DMS153 (cell line): ENCODE measurements at regions not wholly inside any gene's neighbourhood (a gene's known extent, or its start where the extent isn't known, plus 50 kb on each side); places are given as distances from the start of the nearest gene placed in this dataset.
"Not testable (repeated sequence)": the region's sequence is repeated elsewhere in the genome, so short reads cannot be mapped to it uniquely, and the experiment has no call there.

Experiments
- DNase-seq: peaks from one replicate; lab custom pipeline; 2025; lab: John Stamatoyannopoulos, UW

DNA sequence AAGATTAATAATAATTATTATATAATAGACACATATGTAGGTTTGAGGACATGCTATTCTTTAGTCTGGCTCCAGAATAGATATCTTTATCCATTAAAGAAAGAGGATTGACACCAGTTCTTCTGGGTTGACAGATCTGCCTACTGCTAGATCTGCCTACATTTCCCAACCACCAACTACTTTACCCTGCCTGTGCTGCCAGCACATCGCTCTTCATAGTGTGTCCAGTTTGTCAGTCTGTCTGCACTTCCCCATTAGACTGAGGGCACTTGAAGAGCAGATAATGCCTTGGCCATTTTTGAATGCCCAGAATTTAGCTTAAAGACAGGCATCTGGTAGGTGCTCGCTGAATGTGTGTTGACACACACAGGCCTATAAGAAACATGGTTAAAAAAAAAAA, 910.1 kb upstream of the FAT3 start:
- no peak for DNase-seq

DNA sequence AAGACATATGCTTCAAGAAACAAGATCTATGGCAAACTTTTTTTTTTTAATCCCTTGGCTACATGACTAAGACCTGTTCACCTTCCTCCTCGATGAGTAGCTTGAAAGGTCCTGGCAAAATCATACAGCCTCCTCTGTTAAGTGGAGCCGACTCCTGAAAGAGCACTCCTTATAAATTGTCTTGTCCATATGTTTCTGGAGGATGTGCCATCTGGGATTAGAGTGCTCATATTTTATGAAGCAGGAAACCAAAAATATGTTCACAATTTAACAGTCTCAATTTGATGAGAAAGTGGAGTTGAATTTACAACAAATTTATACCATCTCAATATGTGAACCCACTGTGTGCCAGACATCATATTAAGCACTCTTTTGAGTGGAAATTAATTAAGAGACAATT, 912.1 kb upstream of the FAT3 start:
- DNase-seq, result no peak

DNA sequence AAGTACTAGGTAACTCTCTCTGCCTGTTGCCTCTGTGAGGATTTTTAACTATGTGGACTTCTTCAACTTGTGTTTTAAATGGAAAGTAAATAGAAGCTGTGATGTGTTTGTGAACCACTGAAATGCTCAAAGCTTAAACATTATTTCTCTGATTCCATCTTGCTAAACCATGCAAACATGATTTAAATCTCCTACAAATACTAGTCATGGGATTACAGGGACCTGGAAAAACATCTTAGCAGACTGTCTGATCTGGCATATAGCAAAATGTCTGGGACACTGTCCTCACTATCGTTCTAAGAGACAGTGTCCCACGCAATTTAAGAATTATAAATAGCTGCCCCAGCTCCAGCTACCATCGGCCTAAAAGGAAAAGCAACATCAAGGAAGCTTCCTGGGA, 914.5 kb upstream of the FAT3 start:
- no peak for DNase-seq

DNA sequence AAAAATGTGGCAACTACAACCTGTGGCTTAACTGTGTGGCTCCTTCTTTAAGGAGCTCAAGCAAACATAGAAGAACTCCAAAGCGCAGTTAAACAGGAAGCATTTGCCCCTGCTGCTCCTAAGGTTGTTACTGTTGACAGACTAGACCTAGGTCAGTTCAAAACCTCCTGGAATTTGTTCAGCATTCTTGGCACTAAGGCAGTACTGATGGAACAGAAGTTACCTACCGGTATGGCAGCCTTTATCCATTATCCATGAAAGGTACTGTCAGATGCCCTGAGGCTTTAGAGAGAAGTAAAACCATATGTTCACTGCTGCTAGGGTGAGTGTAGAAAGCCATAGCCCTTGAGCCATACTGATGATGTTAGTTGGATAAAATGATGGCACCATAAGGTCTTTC, 916.5 kb upstream of the FAT3 start:
- no peak for DNase-seq

DNA sequence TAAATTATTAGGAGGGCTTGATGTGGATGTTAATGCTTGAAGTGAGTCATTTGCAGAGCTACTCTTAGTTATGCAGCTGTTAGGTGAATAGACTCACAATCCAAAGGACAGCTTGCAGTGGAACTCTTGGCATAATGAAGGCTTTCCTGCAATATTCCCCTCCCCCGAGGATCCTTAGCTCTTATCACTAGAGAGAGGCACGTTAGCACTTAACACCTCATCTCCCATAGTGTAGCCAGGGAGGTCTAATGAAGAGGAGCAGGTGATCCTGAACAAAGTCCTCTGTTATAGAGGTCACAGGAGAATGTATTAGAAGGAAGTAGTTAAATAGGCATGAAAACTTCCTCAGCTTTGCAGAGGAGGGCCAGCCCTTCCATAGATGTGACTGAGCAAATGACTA, 919.2 kb upstream of the FAT3 start:
- no peak for DNase-seq

DNA sequence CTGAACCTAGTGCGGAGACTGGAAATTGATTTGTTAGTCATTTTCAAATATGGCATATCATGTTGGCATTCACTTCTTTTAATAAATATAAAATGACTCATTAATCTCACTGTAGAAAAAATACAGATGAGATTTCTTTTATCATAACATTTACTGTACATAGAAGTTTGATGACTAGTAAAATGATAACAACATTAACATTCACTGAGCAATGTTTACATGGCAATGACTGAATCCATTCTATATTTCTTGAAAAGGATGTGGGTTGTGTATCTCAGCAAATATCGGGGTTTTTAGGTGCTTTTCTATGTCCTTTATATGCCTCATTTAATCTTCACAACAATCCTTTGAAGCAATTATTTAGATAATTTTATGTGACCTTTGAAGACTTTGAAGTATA, 920.9 kb upstream of the FAT3 start:
- DNase-seq, result no peak

DNA sequence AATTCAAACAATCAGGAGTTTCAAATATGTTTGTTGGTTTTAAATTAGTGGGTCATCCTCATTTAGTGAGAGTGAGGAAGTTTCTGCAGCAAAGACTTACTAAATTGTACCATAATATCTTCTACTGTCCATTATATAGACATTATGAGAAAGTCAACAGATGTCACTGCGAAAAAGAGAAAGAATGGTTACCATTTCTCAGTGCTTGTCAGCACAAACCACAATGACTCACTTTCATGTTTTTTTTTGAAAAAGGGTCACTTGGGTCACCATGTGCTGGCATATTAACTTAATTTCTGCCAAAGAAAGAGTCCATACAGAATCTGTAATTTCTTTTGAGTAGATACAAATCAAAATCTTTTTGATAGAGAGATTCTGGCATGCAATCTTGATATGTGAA, 924.6 kb upstream of the FAT3 start:
- DNase-seq, result no peak

DNA sequence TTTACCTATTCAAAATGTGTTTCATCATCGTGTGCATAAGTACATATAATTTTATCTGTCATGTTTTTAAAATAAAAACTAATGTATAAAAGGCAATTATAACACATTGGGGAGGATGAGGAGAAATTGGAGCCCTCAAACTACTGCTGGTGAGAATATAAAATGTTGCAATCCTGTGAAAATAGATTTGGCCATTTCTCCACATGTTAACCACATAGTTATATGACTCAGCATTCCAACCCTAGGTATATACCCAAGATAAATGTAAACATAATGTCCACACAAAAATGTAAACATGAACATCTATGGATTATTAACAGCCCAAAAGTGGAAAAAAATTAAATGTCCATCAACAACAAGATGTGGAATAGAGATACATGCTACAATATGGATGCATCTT, 928.0 kb upstream of the FAT3 start:
- DNase-seq, result no peak

DNA sequence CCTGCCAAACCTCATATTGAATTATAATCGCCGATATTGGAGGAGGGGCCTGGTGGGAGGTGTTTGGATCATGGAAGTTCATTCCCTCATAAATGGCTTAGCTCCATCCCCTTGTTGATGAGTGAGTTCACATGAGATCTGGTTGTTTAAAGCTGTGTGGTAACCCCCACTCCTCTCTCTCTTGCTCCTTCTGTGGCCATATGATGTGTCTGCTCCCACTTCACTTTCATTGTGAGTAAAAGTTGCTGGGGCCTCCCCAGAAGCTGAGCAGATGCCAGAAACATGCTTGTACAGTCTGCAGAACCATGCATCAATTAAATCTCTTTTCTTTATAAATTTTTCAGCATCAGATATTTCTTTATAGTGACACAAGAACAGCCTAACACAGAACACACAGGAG, 929.0 kb upstream of the FAT3 start:
- no peak for DNase-seq

DNA sequence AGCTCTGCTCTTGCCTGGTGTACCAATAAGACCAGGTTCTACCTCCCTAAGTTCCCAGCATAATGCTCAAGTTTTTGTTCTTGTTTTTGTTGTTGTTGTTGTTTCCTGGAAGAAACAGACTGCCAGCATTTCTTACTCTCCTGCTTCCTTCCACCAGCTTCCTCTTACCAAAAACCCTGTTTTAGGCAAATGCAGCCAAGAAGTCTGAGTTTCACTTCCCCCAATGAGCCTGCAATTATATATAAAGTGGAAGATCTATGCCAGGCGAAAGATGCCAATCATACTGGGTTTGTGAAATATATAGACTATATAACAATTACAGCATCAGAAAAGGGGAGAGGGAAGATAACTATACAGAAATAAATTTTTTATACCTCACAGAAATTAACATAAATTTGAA, 931.5 kb upstream of the FAT3 start:
- DNase-seq, result no peak

DNA sequence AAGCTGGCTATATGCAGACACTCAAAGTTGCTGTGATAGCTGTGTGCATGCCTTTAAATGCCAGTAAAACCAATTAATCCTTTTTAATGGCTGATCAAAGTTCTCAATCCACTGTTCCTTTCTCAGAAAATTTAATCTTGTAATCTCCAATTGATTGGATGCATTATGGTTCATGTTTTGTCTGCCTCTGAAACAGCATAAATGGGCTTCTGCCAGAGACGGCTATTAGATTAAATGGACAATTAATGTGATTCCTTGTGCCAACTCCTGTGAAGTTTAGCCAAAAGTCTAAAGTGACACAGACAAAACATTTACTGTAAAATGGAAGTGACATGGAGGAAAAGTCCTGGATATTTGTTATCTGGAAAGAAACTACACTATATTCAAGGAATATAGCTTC, 952.5 kb upstream of the FAT3 start:
- DNase-seq, result no peak

DNA sequence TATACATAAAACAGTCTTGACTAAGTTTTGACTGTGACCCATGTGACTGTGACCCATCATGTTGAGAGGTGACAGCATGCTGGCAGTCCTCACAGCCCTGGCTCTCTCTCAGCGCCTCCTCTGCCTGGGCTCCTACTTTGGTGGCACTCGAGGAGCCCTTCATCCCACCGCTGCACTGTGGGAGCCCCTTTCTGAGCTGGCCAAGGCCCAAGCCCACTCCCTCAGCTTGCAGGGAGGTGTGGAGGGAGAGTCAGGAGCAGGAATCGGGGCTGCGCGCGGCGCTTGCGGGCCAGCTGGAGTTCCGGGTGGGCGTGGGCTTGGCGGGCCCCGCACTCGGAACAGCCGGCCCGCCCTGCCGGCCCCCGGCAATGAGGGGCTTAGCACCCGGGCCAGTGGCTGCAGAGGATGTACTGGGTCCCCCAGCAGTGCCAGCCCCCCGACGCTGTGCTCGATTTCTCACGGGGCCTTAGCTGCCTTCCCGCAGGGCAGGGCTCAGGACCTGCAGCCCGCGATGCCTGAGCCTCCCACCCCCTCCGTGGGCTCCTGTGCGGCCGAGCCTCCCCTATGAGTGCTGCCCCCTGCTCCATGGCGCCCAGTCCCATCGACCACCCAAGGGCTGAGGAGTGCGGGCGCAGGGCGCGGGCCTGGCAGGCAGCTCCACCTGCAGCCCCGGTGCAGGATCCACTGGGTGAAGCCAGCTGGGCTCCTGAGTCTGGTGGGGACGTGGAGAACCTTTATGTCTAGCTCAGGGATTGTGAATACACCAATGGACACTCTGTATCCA, 955.9 kb upstream of the FAT3 start:
- not testable (repeated sequence) for DNase-seq

DNA sequence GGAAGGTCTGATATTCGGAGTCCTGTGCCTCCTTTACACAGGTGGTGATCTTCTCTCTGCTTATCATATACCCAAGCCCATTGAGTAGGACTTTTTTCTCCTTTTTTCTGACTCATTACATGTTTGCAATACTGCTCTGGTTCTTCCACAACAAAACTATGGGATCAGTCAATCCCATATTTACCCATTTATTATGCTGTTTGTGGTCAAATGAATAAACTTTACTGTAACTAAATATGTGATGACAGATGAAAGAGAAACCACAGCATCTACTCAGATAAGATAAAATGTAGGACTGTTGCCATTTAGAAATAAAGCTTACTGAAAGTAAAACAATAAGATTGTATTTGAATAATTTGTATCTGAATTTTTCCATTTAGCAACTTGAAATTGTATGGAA, 958.7 kb upstream of the FAT3 start:
- no peak for DNase-seq

DNA sequence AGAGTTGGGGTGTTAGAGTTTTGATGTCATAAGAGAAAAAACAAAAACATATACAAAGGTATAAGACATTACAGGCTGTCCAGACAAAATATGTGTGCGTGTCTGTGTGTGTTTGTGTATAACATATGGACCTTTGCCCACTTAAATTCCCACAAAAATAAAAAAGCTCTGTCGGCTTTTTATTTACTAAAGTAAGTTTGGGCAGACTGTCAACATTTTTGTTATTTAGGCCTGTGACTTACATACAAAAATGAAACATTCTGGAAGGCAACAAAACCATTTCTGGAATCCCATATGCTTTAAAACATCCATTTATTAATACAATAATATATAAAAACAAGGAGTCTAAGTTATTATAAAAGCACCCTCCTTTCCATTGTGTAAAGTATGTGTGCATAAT, 960.1 kb upstream of the FAT3 start:
- DNase-seq, result no peak

DNA sequence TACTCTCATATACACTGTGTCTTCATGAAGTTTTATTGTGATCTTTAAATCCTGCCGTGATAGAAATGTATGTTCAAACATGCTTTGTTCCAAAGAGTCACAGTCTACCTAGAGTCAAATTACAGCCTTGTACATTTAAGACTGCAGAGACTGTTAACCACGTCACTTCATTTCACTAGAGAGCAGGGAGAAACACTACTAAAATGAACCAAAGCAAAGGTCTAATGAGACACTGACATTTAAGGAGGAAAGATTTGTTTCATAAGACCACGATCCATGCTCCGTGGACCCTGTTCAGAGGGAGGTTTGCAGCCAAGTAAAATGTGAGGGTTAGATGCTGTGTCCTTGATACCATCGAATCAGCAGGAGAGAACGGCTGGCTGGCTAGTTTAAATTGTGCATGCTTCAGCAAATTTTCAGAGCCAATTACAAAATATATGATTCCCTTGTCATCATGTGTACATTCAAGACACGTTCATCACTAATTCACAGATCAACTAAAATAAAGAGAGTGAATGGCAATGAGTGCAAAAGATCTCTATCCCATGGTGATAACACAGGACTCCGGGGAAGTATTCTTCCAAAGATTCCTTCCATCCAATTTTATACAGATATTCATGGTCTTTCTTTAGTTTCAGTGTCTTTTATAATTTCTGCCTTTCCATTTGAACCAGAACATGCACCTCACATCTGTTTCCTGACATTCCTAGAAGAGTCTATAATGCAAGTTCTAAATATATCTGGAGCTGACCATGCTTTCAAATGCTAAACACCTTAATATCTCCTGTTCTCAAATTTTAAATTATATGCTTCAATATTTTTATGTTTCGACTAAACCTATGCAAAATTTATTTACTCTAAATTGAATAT, 960.9 kb upstream of the FAT3 start:
- no peak for DNase-seq

DNA sequence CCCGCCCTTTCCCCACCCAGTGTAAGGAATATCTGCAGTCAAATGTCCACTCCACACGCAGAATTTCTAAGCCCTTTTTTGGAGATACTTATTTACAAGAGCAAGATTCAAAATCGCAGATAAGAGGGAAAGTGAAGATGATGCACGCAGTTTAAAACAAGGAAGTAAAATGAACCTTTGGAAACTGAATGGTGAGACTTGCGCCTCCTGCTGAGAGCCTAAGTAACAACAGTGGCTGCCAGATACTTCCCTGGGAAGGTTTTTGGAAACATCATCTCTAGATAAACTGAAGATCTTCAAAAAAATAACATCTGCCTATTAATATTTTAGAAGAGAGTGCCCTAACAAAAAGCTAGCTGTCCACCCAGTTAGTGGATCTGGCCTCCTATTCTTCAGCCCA, 963.1 kb upstream of the FAT3 start:
- DNase-seq, result no peak

DNA sequence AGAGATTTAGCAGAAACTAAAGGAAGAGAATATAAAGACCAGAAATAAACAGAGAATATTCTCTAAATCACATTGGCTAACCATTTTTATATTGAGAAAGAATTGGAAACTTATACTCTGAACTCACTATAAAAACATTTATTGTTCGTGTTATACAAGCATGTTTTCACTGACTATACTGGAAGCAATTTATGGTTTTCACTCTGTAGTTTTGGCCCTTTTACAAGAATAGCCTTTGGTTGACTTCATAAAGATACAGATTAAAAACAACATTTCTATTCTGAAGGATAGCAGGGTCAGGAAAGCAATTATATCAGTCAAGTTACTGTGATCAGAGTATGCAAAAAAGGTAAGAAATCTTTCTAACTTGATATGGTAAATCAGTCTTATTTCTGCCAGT, 965.7 kb upstream of the FAT3 start:
- DNase-seq, result no peak

DNA sequence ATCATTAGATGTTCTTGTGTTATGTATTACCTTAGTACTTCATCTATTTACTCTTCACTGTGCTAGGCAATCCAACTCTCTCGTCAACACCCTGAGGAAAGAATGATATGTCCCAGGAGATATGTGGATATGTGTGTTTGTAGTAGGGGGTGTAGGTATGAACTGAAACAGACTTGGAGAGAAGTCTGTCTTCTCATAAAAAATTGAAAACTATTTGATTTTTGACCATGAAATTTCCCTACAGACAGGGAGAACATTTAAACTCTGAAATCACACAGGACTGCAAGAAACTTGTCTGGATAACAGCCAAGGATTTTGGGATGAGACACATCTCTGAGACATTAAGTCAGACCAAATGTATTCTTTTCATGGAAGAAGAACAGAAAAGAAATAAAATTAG, 967.0 kb upstream of the FAT3 start:
- DNase-seq, result no peak

DNA sequence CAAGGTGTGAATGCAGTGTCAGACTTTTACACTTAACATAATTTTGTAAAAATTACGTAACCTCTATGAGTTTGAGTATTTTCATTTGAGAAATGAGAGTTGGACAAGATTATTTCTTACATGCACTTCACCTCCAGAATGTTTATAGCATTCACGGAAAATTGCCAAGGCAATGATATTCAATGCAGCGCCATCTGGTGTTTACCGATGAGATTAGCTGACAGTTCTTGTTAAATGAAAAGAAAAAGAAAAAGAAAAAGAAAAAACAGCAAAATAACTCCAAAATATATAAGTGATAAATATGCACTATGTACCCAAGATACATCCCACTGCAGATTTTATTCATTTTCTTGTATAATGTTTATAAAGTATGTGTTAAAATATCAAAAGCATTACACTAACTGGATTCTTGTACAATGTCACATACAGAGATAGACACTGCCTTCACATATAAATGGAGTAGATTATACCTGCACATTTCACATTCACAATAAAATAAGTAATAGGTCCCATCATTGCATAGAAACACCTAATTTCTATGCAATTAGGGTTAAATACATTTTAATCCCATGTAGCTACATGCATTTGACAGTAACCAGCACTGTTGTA, 976.3 kb upstream of the FAT3 start:
- no peak for DNase-seq

DNA sequence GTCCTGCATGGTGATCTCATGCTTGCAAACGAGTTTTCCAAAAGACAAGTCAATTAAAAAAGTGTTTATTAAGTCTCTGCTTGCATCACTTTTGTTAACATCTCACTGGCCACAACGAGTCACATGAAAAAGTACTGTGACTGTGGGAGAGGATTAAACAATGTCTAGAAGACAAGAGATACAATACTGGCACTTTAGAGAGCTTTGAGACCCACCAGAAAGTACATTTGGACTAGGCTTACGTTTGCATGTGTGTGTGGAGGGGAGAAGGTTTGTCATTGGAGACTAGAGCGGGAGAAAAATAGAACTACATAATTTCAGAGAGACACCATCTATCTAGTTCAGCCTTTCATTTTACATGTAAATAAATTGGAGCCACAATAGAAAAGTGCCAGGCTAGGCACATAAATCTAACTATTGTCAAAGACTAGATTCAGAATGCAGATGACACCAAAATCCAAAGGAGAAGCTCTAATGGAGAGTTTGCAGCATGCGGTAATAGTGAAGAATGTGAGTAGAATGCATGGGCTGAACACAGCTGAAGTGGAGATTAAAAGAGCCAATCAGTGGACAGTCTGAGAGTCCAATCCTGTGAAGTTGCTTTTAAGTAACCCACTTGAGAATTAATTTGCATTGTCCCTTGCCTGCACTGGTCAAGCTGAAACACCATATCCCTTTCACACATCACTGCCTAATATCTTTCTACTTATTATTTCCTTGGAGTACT, 977.4 kb upstream of the FAT3 start:
- DNase-seq, result no peak

DNA sequence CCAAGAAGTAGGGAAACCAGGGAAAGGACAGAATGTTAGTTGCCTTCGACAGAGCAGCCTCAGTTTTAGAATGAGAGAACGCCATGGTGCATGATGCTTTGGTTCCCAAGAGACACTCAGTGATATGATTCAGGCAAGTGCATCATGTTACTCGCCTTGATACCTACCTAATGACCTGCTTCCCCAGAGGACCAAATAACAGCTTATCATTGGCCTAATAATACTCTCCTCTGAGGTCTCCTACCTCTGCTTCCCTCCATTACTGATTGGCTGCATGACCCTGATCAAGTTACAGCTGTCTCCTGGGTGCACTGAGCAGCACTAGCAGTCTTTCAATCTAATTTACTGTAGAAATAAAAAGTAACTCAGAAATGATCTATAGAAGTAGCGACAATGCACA, 979.7 kb upstream of the FAT3 start:
- DNase-seq, result no peak

DNA sequence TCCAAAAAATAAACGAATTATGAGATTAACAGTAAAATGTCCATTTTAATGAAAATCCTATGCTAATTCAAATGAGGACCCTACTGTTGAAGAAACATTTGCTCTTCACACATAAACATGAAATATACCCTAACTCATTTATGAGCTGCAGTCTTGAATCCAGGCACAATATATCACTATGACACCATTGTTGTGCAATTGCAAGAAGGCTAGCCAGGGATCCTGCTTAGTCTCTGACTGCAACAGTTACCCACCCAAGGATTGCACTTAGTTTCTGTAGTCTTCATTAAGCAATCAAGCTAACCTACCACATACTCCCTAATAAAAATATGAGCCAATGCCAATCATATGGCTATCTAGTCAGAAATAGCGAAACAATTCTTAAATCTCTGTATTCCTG, 981.0 kb upstream of the FAT3 start:
- no peak for DNase-seq

DNA sequence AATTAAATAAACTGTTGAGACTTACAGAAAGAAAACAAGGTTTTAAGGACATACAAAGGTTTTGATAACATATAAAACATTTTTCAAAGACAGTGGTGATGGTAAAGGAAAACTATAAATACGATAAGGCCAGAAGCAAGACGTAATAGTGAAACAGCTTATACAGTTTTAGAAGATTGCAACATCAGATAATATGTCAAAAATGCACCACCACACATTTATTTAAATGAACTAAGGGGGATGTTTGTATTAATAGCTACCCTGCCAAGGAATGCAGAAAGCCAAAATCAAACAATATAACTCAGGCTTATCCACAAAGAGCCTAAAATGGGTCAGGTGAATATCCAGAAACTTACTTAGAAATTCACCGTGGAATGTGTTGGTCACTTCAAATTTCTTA, 981.6 kb upstream of the FAT3 start:
- DNase-seq, result no peak
